Right atrium auricular region (tissue), 2 donors: ENCODE measurements at regions not wholly inside any gene's neighbourhood (a gene's known extent, or its start where the extent isn't known, plus 50 kb on each side); places are given as distances from the start of the nearest gene placed in this dataset.
"Not testable (repeated sequence)": the region's sequence is repeated elsewhere in the genome, so short reads cannot be mapped to it uniquely, and the experiment has no call there.

ENCODE experiments used
- DNase-seq: peaks from one replicate; pipeline ENCODE4 v3.0.0-alpha.2; 2019; ENCODE audit warnings: low spot score
- H3K27ac ChIP-seq, 2 donors: fragments of 200-600 bp; sonication (generic); 1 replicate in 1 of 2; 2 replicates in 1 of 2; pipeline ENCODE4 v1.5.1; 2016 to 2019
- H3K27me3 ChIP-seq, 2 donors: fragments of 200-600 bp; sonication (generic); one replicate each; pipeline versions ENCODE4 v1.5.1 to v1.6.0; 2017 to 2019
- H3K36me3 ChIP-seq: fragments of 200-600 bp; sonication (generic); one replicate; pipeline ENCODE4 v1.5.1; 2016
- H3K4me1 ChIP-seq, 2 donors: fragments of 200-600 bp; sonication (generic); one replicate each; pipeline versions ENCODE4 v1.5.1 to v1.6.0; 2017 to 2019
- H3K4me3 ChIP-seq, 2 donors: fragments of 200-600 bp; sonication (generic); 1 replicate in 1 of 2; 2 replicates in 1 of 2; pipeline ENCODE4 v1.5.1; 2017 to 2019; ENCODE audit warnings: mild to moderate bottlenecking in 1 of 2, moderate library complexity in 1 of 2
- H3K9me3 ChIP-seq, 2 donors: fragments of 200-600 bp; sonication (generic); one replicate each; pipeline ENCODE4 v1.5.1; 2019
- CTCF ChIP-seq, 2 donors: fragments of 200-600 bp; sonication (generic); IDR thresholded peaks; one replicate each; pipeline ENCODE4 v1.5.1; 2019; ENCODE audit warnings: antibody characterized with exemption in 2 of 2

GRCh38 chr22:22720724-22721261, 76.4 kb downstream of the GGTLC2 start:
- H3K27me3 ChIP-seq, result no peaks in the 10 kb centered on the region
- no peaks in the 10 kb centered on the region for H3K36me3 ChIP-seq
- no peaks in the 10 kb centered on the region for H3K4me1 ChIP-seq
- no peak for DNase-seq
- H3K4me3 ChIP-seq, result no peak overlapping the region
- no peak for TF ChIP-seq CTCF (IDR thresholded peaks at IDR 0.05)
- no peaks in the 10 kb centered on the region for H3K9me3 ChIP-seq
- no peak overlapping the region for H3K27ac ChIP-seq

GRCh38 chr22:22721681-22722354, 77.4 kb downstream of the GGTLC2 start:
- Histone ChIP-seq H3K27ac (no peak overlapping the region), H3K9me3 (no peaks in the 10 kb centered on the region), H3K36me3 (no peaks in the 10 kb centered on the region), H3K4me3 (no peak overlapping the region), H3K4me1 (no peaks in the 10 kb centered on the region), H3K27me3 (no peaks in the 10 kb centered on the region)
- no peak for DNase-seq
- TF ChIP-seq CTCF (IDR thresholded peaks at IDR 0.05), result no peak

- TF ChIP-seq CTCF (IDR thresholded peaks at IDR 0.05), result no peak
- DNase-seq, result no peak
- H3K27me3 ChIP-seq, result no peaks in the 10 kb centered on the region
- no peak overlapping the region for H3K4me3 ChIP-seq
- H3K4me1 ChIP-seq, result no peaks in the 10 kb centered on the region
- H3K9me3 ChIP-seq, result no peaks in the 10 kb centered on the region
- H3K27ac ChIP-seq, result no peak overlapping the region
- H3K36me3 ChIP-seq, result no peaks in the 10 kb centered on the region
Measured at GRCh38 chr22:22728382-22728781, 84.0 kb downstream of the GGTLC2 start.

GRCh38 chr22:22730655-22731373, 86.4 kb downstream of the GGTLC2 start:
- no peak overlapping the region for H3K27ac ChIP-seq
- no peaks in the 10 kb centered on the region for H3K36me3 ChIP-seq
- no peaks in the 10 kb centered on the region for H3K4me1 ChIP-seq
- no peaks in the 10 kb centered on the region for H3K27me3 ChIP-seq
- H3K4me3 ChIP-seq, result no peak overlapping the region
- TF ChIP-seq CTCF (IDR thresholded peaks at IDR 0.05), result no peak
- H3K9me3 ChIP-seq, result no peaks in the 10 kb centered on the region
- no peak for DNase-seq

- H3K9me3 ChIP-seq, result no peaks in the 10 kb centered on the region
- no peaks in the 10 kb centered on the region for H3K36me3 ChIP-seq
- H3K27ac ChIP-seq, result no peak overlapping the region
- H3K4me3 ChIP-seq, result no peak overlapping the region
- H3K27me3 ChIP-seq, result no peaks in the 10 kb centered on the region
- no peaks in the 10 kb centered on the region for H3K4me1 ChIP-seq
- DNase-seq, result no peak
- TF ChIP-seq CTCF (IDR thresholded peaks at IDR 0.05), result no peak
Measured at GRCh38 chr22:22731374-22731676, 86.9 kb downstream of the GGTLC2 start.

GRCh38 chr22:22733006-22733405, 88.6 kb downstream of the GGTLC2 start:
- not testable (repeated sequence) for H3K27ac ChIP-seq, H3K4me1 ChIP-seq, DNase-seq, H3K9me3 ChIP-seq, H3K36me3 ChIP-seq, H3K27me3 ChIP-seq, H3K4me3 ChIP-seq
